NCI-H510A (cell line): ENCODE measurements at regions not wholly inside any gene's neighbourhood (a gene's known extent, or its start where the extent isn't known, plus 50 kb on each side); places are given as distances from the start of the nearest gene placed in this dataset.
"Not testable (repeated sequence)": the region's sequence is repeated elsewhere in the genome, so short reads cannot be mapped to it uniquely, and the experiment has no call there.

ENCODE experiments used
- DNase-seq: peaks from one replicate; lab custom pipeline; 2025; lab: John Stamatoyannopoulos, UW

GRCh38 chr22:27094633-27095308, 437.4 kb downstream of the MIAT start:
- DNase-seq, result no peak

GRCh38 chr22:27097506-27097905, 440.1 kb downstream of the MIAT start:
- no peak for DNase-seq

GRCh38 chr22:27097933-27098332, 440.5 kb downstream of the MIAT start:
- no peak for DNase-seq

- peak; percentile 36 for DNase-seq
Observed at GRCh38 chr22:27099946-27100722, 442.7 kb downstream of the MIAT start.

- DNase-seq, result peak; percentile 36
Observed at GRCh38 chr22:27100789-27101188, 443.4 kb downstream of the MIAT start.

- no peak for DNase-seq
Observed at GRCh38 chr22:27101288-27101687, 443.9 kb downstream of the MIAT start.

- no peak for DNase-seq
Observed at GRCh38 chr22:27104449-27104848, 447.1 kb downstream of the MIAT start.

- no peak for DNase-seq
Observed at GRCh38 chr22:27105142-27106025, 448.0 kb downstream of the MIAT start.

- DNase-seq, result no peak
Observed at GRCh38 chr22:27106985-27107384, 449.6 kb downstream of the MIAT start.

GRCh38 chr22:27107386-27107785, 450.0 kb downstream of the MIAT start:
- no peak for DNase-seq

- DNase-seq, result peak; percentile 59
Observed at GRCh38 chr22:27107824-27108223, 450.4 kb downstream of the MIAT start.

- DNase-seq, result peak; percentile 48
Observed at GRCh38 chr22:27108425-27109114, 451.2 kb downstream of the MIAT start.

- DNase-seq, result not testable (repeated sequence)
Observed at GRCh38 chr22:27109406-27109805, 452.0 kb downstream of the MIAT start.

- DNase-seq, result no peak
Observed at GRCh38 chr22:27110665-27111451, 453.5 kb downstream of the MIAT start.

- no peak for DNase-seq
Observed at GRCh38 chr22:27111796-27112672, 454.6 kb downstream of the MIAT start.

- no peak for DNase-seq
Observed at GRCh38 chr22:27113211-27113635, 455.8 kb downstream of the MIAT start.

- DNase-seq, result no peak
Observed at GRCh38 chr22:27113641-27114040, 456.3 kb downstream of the MIAT start.

- no peak for DNase-seq
Observed at GRCh38 chr22:27114186-27114585, 456.8 kb downstream of the MIAT start.

GRCh38 chr22:27115410-27115809, 458.0 kb downstream of the MIAT start:
- DNase-seq, result no peak

- no peak for DNase-seq
Observed at GRCh38 chr22:27115816-27116256, 458.4 kb downstream of the MIAT start.
